ENCODE measurements at regions not wholly inside any gene's neighbourhood (a gene's known extent, or its start where the extent isn't known, plus 50 kb on each side); places are given as distances from the start of the nearest gene placed in this dataset.
"Not testable (repeated sequence)": the region's sequence is repeated elsewhere in the genome, so short reads cannot be mapped to it uniquely, and the experiment has no call there.

DNA sequence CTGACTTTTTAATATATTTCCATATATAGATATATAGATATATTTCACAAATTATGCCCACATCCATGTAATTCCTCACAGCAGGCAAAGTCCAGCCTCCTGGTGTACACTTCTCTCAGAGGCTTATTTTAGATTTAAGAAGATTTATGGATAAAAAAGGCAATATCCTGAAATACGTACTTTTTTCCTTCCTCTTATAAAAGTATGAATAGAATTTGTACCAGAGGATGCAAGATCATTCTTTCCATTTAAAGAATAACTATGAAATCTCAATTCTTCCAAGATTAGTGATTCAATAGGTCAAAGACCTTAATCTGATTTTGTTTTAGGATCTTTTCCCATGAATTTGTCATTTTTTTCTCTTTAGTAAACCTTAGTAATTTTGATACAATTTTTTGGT, 597.9 kb upstream of the TBL1XR1 start:
- Mint-ChIP-seq H3K4me3 (peak overlapping the region; percentile 32), H3K27me3 (no peaks in the 10 kb centered on the region), H3K27ac (peak overlapping the region; percentile 88), H3K36me3 (ENCODE audit: low read depth) (no peaks in the 10 kb centered on the region), H3K4me1 (peaks cover 31% of the 10 kb centered on the region), H3K9me3 (no peaks in the 10 kb centered on the region)
- no peak for DNase-seq
- ATAC-seq, result no peak

DNA sequence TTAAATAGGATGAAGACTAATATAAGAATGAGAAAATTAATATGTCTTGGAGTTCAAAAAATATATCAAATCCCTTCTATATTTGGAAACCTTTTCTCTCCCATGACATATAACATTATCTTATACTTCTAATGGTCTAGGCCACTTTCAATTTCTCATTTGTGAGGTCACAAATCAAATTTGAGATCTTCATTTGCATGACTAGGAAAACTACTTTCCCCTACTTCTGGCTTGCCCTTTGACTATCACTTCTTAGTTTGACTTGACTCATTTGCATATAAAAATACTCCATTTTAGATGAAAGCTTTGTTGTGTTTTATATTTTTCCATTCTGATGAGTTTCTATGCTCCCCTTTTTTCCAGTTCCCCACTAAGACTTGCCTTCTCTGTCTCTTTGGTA, 598.6 kb upstream of the TBL1XR1 start:
- peak overlapping the region; percentile 88 for H3K27ac Mint-ChIP-seq
- H3K36me3 Mint-ChIP-seq (ENCODE audit: low read depth), result no peaks in the 10 kb centered on the region
- peaks cover 33% of the 10 kb centered on the region for H3K4me1 Mint-ChIP-seq
- H3K4me3 Mint-ChIP-seq, result no peak overlapping the region
- H3K9me3 Mint-ChIP-seq, result no peaks in the 10 kb centered on the region
- DNase-seq (no peak), ATAC-seq (peak; percentile 81)
- no peaks in the 10 kb centered on the region for H3K27me3 Mint-ChIP-seq

DNA sequence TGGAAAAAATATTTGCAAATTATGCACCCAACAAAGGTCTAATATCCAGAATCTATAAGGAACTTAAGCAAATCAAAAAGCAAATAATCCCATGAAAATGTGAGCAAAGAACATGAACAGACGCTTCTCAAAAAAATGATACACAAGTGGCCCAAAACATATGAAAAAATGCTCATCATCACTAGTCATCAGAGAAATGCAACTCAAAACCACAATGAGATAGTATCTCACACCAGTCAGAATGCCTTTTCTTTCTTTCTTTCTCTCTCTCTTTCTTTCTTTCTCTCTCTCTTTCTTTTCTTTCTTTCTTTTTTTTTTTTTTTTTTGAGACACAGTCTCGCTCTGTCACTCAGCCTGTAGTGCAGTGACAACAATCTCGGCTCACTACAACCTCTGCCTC, 602.9 kb upstream of the TBL1XR1 start:
- H3K9me3 Mint-ChIP-seq; H3K4me3 Mint-ChIP-seq; DNase-seq; H3K27me3 Mint-ChIP-seq; H3K36me3 Mint-ChIP-seq (ENCODE audit: low read depth): not testable (repeated sequence)
- Mint-ChIP-seq H3K4me1 (peaks cover 30% of the 10 kb centered on the region), H3K27ac (peak overlapping the region; percentile 6)
- peak; percentile 22 for ATAC-seq

DNA sequence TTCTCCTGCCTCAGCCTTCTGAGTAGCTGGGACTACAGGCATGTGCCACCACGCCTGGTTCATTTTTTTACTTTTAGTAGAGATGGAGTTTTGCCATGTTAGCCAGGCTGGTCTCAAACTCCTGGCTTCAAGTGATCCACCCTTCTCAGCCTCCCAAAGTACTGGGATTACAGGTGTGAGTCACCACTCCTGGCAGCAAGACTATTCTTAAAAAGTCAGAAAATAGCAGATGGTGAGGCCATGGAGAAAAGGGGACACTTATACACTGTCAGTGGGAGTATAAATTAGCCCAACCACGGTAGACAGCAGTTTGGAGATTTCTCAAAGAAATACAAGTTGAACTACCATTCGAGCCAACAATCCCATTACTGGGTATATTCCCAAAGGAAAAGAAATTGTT, 603.3 kb upstream of the TBL1XR1 start:
- ATAC-seq, result no peak
- no peaks in the 10 kb centered on the region for H3K36me3 Mint-ChIP-seq (ENCODE audit: low read depth)
- no peaks in the 10 kb centered on the region for H3K9me3 Mint-ChIP-seq
- H3K27me3 Mint-ChIP-seq, result no peaks in the 10 kb centered on the region
- no peak overlapping the region for H3K4me3 Mint-ChIP-seq
- no peak for DNase-seq
- H3K27ac Mint-ChIP-seq, result peak overlapping the region; percentile 6
- peaks cover 26% of the 10 kb centered on the region for H3K4me1 Mint-ChIP-seq

DNA sequence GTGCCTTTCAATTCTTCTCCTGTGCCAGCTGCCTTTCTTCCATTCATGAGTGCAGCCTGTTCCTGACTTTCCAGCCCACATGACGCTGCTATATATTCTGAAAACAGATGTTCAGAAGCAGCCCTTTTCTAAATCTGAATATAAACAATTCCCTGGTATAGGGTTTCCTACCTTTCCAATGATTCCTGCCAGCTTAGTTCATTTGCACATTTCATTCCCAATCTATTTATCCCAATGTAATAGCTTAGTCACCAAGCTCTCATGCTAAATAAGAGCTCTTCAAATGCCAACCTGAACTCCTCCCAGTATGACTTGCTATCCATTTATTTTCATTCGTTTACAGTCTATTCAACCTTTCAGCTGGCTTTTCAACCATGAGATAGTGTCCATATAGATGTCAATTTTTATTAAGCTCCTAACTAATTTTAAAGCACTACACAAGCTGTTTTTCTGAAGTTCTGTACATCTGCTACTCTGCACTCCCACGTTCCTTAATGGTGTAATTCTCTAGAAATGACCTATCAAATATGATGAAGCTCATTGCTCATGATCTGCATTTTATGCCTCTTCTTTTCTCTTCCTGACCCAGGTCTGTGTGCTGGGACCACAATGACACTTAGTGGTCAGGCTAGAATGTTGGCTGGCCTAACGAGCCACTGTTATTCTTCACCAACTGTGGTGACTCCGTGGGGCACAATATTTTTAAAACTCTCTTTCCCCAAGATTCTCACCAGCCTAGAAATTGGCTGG, 605.0 kb upstream of the TBL1XR1 start:
- peaks cover 13% of the 10 kb centered on the region for H3K4me1 Mint-ChIP-seq
- no peak overlapping the region for H3K4me3 Mint-ChIP-seq
- DNase-seq (no peak), ATAC-seq (no peak)
- H3K27ac Mint-ChIP-seq, result no peak overlapping the region
- H3K27me3 Mint-ChIP-seq, result no peaks in the 10 kb centered on the region
- H3K36me3 Mint-ChIP-seq (ENCODE audit: low read depth), result no peaks in the 10 kb centered on the region
- H3K9me3 Mint-ChIP-seq, result no peaks in the 10 kb centered on the region

DNA sequence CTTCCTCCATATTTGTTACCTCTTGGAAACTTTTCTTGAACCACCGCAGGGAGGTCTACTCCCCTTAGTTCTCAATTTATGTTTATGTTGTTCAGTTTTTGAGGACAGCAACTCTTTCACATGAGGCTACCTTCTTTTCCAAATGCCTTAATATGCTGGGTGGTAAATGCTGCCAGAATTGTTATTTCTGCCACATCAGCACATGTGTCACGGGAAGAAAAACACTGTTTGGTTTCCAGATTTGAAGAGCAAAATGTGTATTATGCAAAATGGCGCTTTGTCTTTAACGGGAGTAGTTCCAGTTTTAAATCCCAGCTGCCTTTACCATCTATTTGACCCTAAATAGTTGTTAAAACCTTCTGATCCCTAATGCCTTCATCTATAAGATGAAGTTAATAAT, 606.2 kb upstream of the TBL1XR1 start:
- Mint-ChIP-seq H3K36me3 (ENCODE audit: low read depth) (no peaks in the 10 kb centered on the region), H3K4me1 (peaks cover 10% of the 10 kb centered on the region), H3K27ac (no peak overlapping the region), H3K27me3 (no peaks in the 10 kb centered on the region), H3K9me3 (no peaks in the 10 kb centered on the region), H3K4me3 (no peak overlapping the region)
- ATAC-seq (no peak), DNase-seq (no peak)

DNA sequence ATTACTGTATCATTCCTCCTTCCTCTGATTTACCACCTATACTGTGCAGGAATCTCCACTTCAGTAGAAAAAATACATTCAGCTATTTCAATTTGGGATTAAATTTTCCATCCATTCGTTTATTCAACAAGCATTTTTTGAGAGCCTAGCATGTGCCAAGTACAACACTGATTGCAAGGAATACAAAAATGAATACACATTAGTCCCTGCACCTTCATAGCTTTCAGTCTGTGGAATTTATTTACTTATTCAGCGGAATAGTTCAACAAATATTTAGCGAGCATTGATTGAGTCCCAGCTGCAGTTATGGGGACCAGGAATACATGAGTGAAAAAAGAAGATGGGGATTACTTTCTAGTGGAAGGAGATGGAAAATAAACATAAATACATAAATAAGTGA, 606.8 kb upstream of the TBL1XR1 start:
- ATAC-seq (no peak), DNase-seq (no peak)
- Mint-ChIP-seq H3K36me3 (ENCODE audit: low read depth) (no peaks in the 10 kb centered on the region), H3K9me3 (no peaks in the 10 kb centered on the region), H3K4me3 (no peak overlapping the region), H3K4me1 (peaks cover 10% of the 10 kb centered on the region), H3K27me3 (no peaks in the 10 kb centered on the region), H3K27ac (no peak overlapping the region)

DNA sequence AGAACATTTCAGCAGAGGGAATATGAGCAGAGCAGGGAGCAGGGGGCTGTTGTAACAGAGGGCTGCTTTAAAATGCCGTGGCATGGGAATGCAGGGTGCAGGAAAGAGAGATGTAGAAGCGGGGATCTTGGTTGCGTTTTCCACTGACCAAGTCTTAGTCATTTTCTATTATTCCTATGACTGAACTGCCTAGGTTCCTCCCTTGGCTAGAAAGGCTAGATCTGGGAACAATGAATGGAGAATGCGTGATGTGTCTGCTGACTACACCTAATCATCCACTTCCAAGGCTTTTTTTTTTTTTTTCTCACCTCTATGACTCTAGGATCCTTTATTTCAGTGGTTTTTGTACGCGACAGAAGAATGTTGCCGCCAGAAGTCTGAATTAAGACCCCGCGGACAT, 607.4 kb upstream of the TBL1XR1 start:
- H3K4me1 Mint-ChIP-seq, result peaks cover 8% of the 10 kb centered on the region
- no peak overlapping the region for H3K27ac Mint-ChIP-seq
- DNase-seq (no peak), ATAC-seq (no peak)
- no peaks in the 10 kb centered on the region for H3K27me3 Mint-ChIP-seq
- no peaks in the 10 kb centered on the region for H3K9me3 Mint-ChIP-seq
- no peaks in the 10 kb centered on the region for H3K36me3 Mint-ChIP-seq (ENCODE audit: low read depth)
- no peak overlapping the region for H3K4me3 Mint-ChIP-seq

DNA sequence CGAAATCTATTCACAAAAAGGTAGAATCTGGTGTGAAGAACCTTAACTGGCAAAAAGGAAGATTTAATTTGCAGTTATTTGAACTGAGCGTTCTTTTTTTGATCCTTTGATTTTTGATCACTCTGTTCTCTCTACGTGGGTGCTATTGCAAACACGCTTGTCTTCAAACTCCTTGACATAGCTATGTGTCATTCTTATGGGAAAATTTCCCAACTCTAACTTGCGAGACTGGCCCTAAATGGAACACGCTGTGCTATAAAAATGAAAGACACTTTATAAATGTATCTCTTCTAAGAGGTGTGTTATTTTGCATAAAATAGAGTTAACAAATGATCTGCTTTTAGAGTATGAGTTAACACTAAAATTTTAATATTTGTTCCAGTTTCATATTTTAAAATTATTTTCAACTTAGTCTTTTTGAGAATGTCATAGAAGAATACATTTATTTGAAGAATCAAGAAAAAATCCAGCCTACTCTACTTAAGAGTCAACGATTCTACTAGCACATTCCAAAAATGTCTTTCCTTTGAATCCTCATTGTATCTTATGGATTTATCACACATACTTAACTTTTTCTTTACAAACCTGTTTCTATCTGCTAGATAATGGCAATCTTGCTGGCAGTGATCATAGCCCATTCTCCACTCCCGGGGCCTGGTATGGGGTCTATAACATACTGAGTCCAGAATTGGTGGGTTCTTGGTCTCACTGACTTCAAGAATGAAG, 610.0 kb upstream of the TBL1XR1 start:
- H3K4me3 Mint-ChIP-seq, result no peak overlapping the region
- no peaks in the 10 kb centered on the region for H3K9me3 Mint-ChIP-seq
- H3K27me3 Mint-ChIP-seq, result no peaks in the 10 kb centered on the region
- no peak overlapping the region for H3K27ac Mint-ChIP-seq
- peaks cover 26% of the 10 kb centered on the region for H3K4me1 Mint-ChIP-seq
- ATAC-seq (no peak), DNase-seq (no peak)
- no peaks in the 10 kb centered on the region for H3K36me3 Mint-ChIP-seq (ENCODE audit: low read depth)

DNA sequence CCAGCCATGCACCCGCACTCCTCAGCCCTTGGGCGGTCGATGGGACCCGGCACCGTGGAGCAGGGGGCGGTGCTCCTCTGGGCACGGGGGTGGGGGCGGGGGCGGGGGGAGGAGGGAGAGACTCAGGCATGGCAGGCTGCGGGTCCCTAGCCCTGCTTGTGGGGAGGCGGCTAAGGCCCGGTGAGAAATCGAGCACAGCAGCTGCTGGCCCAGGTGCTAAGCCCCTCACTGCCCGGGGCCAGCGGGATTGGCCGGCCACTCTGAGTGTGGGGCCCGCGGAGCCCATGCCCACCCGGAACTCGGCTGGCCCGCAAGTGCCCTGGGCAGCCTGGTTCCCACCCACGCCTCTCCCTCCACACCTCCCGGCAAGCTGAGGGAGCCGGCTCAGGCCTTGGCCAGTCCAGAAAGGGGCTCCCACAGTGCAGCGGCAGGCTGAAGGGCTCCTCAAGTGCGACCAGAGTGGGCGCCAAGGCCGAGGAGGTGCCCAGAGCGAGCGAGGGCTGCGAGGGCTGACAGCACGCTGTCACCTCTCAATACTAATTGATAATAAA, 611.7 kb upstream of the TBL1XR1 start:
- not testable (repeated sequence) for ATAC-seq; H3K9me3 Mint-ChIP-seq; H3K27me3 Mint-ChIP-seq; H3K27ac Mint-ChIP-seq; H3K4me3 Mint-ChIP-seq; DNase-seq; H3K36me3 Mint-ChIP-seq (ENCODE audit: low read depth)
- H3K4me1 Mint-ChIP-seq, result peaks cover 31% of the 10 kb centered on the region

DNA sequence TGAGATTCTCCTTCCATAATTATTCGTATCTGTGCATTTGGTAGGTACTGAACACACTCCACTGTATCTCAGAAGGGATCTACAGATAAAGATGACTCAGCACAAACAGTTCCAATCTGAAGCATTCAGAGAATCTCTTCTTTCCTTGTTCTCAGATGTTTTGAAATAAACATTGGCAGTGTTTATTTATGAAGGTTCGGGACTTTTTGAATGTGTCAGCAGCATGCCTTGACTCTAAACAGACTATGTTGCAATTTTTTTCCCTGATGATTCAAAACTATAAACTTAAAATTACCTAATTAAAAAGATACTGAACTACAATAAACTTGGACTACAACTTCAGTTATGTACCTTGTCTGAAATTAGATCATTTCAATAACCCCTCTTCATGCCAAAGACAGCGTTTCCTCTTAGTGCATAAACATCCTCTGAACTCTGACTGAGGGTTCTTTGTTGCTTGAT, 612.9 kb upstream of the TBL1XR1 start:
- Mint-ChIP-seq H3K9me3 (no peaks in the 10 kb centered on the region), H3K4me1 (peaks cover 31% of the 10 kb centered on the region), H3K27me3 (no peaks in the 10 kb centered on the region), H3K4me3 (no peak overlapping the region), H3K27ac (no peak overlapping the region), H3K36me3 (ENCODE audit: low read depth) (no peaks in the 10 kb centered on the region)
- no peak for DNase-seq
- ATAC-seq, result no peak

DNA sequence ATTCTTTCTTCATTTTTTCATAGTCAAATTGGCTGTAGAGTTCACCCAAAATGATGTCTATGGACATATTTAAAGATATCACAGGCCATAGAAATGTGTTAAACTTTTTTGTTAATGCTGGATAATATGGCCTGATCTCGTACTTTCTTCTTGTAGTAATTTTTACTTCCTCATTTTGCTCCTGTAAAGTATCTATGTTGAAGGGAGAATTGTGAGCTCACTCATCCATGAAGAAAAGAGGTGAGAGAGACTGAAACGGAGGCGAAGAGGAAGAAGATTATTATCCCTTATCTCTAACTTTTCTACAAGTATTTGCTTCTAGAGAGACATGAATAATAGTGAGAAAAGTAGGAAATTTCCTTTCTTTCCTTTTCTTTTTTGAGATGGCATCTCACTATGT, 613.8 kb upstream of the TBL1XR1 start:
- H3K27ac Mint-ChIP-seq, result peak overlapping the region; percentile 56
- no peaks in the 10 kb centered on the region for H3K9me3 Mint-ChIP-seq
- no peak overlapping the region for H3K4me3 Mint-ChIP-seq
- H3K27me3 Mint-ChIP-seq, result no peaks in the 10 kb centered on the region
- DNase-seq (no peak), ATAC-seq (no peak)
- H3K4me1 Mint-ChIP-seq, result peaks cover 34% of the 10 kb centered on the region
- H3K36me3 Mint-ChIP-seq (ENCODE audit: low read depth), result no peaks in the 10 kb centered on the region

DNA sequence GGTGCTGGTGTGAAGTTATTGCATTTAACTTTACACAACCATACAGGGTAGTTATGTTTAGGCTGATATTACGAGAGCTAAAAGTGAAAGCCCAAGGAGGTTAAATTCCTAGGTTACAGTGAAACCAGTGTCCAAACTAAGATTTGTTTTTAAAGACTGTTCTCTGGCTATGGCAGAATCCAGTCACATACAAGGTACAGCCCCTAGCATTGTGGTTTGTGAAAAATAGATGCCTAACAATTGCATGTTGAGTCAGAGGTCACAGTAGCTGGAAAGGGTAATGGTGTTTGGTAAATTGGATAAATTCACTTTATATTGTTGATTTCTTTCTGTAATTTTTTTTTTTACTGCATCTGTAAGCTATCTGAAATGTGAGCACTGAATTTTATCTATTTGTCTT, 614.6 kb upstream of the TBL1XR1 start:
- Mint-ChIP-seq H3K4me3 (no peak overlapping the region), H3K27me3 (no peaks in the 10 kb centered on the region), H3K9me3 (no peaks in the 10 kb centered on the region), H3K4me1 (peaks cover 34% of the 10 kb centered on the region), H3K36me3 (ENCODE audit: low read depth) (no peaks in the 10 kb centered on the region), H3K27ac (no peak overlapping the region)
- ATAC-seq (peak; percentile 93), DNase-seq (no peak)

DNA sequence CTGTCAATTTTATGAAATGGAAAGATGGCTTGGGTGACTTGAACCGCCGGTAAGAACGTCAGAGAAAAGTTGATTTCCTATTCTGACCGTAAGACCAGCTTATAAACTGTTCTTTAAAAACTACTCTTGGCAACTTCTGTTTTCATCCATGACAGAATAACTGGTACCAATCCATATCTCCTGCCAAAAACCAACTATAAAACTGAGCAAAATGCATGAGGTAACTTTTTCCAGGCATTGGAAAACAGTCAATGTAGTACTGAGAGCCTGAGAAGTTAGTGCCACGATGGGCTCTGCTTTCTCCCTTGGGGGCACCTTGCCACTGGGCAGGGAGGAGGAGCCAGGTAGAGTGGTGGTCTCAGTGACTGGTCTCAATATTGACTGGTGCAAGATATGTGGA, 615.2 kb upstream of the TBL1XR1 start:
- DNase-seq, result no peak
- no peaks in the 10 kb centered on the region for H3K36me3 Mint-ChIP-seq (ENCODE audit: low read depth)
- no peaks in the 10 kb centered on the region for H3K27me3 Mint-ChIP-seq
- no peak for ATAC-seq
- no peak overlapping the region for H3K4me3 Mint-ChIP-seq
- peaks cover 34% of the 10 kb centered on the region for H3K4me1 Mint-ChIP-seq
- H3K9me3 Mint-ChIP-seq, result no peaks in the 10 kb centered on the region
- H3K27ac Mint-ChIP-seq, result no peak overlapping the region

DNA sequence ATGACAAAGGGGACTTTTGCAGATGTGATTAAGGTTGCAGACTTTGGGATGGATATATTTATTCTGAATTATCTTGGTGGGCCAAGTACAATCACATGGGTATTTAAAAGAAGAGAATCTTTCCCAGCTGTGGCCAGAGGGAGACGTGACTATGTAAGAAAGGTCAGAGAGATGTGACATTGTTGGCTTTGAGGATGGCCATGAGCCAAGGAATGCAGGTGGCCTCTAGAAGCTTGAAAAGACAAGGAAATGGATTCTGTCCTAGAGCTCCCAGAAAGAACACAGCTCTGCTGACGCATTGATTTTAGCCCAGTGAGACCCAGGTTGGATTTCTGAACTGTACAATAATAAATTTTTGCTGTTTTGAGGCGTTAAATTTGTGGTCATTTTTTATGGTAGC, 616.0 kb upstream of the TBL1XR1 start:
- Mint-ChIP-seq H3K27me3 (no peaks in the 10 kb centered on the region), H3K9me3 (no peaks in the 10 kb centered on the region), H3K27ac (no peak overlapping the region), H3K4me3 (no peak overlapping the region), H3K4me1 (peaks cover 34% of the 10 kb centered on the region), H3K36me3 (ENCODE audit: low read depth) (no peaks in the 10 kb centered on the region)
- ATAC-seq (no peak), DNase-seq (no peak)

Data from activated naive CD8-positive, alpha-beta T cell treated with anti-CD3 and anti-CD28 coated beads, Interleukin-2, amount 50 U/mL, for 24 hours (primary cell).